ENCODE measurements at regions not wholly inside any gene's neighbourhood (a gene's known extent, or its start where the extent isn't known, plus 50 kb on each side); places are given as distances from the start of the nearest gene placed in this dataset.

DNA sequence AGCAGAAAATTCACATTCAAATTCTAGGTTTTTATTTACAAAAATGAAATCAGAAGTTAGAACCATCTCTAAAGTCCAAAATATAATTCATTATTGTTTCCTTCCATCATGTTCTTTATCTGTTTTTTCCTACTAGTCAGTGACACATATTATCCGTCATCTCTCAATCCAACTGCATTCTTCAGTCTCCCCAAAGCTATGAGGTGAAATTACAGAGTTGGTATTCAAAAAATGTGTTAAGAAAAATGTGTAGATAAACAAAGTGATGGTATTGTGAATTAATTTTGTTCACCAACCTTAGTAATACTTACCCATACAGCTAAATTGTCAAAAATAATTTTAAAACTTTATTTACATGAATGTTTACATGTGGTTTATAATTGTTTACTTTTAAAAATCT is 448.7 kb upstream of the MIR17HG start:
- DNase-seq (ENCODE audit: low read depth): no peak
- no peak overlapping the region for H3K4me3 ChIP-seq (ENCODE audit: low read depth, low read length)
- TF ChIP-seq, protein P1, sequence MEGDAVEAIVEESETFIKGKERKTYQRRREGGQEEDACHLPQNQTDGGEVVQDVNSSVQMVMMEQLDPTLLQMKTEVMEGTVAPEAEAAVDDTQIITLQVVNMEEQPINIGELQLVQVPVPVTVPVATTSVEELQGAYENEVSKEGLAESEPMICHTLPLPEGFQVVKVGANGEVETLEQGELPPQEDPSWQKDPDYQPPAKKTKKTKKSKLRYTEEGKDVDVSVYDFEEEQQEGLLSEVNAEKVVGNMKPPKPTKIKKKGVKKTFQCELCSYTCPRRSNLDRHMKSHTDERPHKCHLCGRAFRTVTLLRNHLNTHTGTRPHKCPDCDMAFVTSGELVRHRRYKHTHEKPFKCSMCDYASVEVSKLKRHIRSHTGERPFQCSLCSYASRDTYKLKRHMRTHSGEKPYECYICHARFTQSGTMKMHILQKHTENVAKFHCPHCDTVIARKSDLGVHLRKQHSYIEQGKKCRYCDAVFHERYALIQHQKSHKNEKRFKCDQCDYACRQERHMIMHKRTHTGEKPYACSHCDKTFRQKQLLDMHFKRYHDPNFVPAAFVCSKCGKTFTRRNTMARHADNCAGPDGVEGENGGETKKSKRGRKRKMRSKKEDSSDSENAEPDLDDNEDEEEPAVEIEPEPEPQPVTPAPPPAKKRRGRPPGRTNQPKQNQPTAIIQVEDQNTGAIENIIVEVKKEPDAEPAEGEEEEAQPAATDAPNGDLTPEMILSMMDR (IDR thresholded peaks at IDR 0.05; ENCODE audit: insufficient read depth, low read length): no peak

DNA sequence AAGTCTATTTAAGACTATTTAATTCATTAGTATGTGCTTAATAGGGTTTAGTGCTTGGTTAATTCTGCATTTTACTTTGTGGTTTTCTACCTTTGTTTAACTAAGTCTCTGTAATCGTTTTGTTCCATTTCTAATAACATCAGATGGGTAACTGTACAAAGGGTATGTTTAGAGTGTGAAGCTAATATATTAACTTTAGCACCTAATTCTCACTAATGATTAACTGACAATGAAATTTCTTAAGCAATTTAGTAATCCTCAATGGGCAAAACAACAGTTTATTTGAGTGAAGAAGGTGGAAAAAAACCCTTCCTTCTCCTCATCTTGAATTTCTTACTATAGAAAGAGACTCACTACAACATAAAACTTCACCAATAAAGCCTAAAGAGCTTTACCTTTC is 448.1 kb upstream of the MIR17HG start:
- TF ChIP-seq, protein P1 (IDR thresholded peaks at IDR 0.05; ENCODE audit: insufficient read depth, low read length): no peak
- H3K4me3 ChIP-seq (ENCODE audit: low read depth, low read length): no peak overlapping the region
- DNase-seq (ENCODE audit: low read depth): no peak

DNA sequence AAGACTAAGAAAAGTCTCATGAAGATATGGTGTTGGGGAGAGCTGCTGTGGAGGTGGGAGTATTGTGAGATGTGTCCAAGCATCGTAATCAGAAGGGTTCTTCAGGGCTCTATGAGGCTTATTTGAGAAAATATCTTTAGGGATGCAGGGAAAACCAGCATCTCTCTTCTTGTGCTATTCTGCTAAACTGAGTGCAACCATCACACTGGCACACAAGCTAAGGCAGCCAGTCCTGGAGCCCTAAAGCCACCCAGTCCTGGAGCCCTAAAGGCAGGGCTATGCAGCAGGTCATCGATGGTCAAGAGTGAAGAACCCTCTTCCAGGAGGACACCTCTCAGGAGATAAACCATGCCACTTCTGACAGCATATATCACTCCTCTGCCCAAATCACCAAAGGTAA is 445.2 kb upstream of the MIR17HG start:
- TF ChIP-seq, protein P1 (IDR thresholded peaks at IDR 0.05; ENCODE audit: insufficient read depth, low read length): no peak

DNA sequence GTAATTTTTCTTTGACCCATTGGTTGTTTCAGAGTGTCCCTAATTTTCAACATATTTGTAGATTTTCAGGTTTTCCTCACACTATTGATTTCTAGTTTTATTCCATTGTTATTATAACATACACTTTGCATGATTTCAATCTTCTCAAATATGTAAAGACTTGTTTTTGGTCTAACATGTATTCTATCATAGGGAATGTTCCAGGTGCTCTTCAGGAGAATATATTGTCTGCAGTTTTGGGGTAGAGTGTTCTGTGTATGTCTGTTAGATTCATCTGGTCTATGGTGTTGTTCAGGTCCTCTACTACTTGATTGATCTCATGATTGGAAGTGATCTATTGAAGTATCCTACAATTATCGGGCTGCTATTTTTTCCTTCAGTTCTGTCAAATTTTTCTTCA is 440.9 kb upstream of the MIR17HG start:
- TF ChIP-seq, protein P1 (IDR thresholded peaks at IDR 0.05; ENCODE audit: insufficient read depth, low read length): no peak
- no peak for DNase-seq (ENCODE audit: low read depth)
- no peak overlapping the region for H3K4me3 ChIP-seq (ENCODE audit: low read depth, low read length)

More for the DNA sequence above, 445.2 kb upstream of the MIR17HG start:
- H3K4me3 ChIP-seq (ENCODE audit: low read depth, low read length): no peak overlapping the region
- DNase-seq (ENCODE audit: low read depth): no peak

DNA sequence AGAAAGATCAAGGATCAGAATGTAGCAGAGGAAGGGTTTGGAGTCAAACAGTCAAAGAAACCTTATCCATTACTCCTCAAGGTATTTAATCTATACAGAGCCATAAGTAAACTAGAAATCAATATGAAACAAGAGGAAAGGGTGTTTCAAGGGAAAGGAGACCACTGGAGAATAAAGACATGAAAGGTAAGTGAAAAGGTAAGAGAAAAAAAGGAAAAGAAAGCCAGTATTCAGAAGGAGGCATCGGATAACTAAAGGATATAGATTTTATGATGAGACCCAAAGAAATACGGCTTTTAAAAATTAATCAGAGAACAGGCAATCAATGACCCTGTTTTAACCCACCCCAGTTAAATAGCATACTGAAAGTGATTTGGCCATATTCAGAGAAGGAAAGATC is 438.7 kb upstream of the MIR17HG start:
- no peak for DNase-seq (ENCODE audit: low read depth)
- no peak overlapping the region for H3K4me3 ChIP-seq (ENCODE audit: low read depth, low read length)
- TF ChIP-seq, protein P1 (IDR thresholded peaks at IDR 0.05; ENCODE audit: insufficient read depth, low read length): no peak

DNA sequence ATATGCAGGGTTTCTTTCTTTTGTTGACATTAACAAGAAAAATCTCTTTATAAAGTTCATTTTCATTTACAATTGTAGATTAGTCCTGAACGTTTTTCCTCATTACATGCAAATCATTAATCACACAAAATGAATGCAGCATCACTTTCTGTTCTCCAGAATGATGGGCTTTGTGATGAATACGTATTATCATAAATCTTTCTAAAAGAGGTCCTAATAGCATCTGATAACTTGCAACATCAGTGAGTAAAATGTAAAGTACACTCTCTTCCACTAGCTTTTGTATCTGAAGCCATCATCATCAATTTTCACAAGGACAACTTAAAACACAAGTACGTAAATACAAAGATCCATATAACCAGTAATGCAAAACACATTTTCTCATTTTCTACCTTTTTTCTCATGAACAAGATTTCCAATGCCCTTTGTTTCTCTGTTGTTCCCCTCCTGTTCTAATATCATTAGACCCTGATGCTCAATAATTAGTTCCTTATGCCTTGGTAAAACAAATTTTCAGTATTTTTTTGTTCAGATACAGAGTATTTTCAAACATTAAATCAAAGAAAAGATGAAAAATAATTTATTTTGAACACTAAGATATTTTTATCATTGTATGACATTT is 437.4 kb upstream of the MIR17HG start:
- DNase-seq (ENCODE audit: low read depth): no peak
- H3K4me3 ChIP-seq (ENCODE audit: low read depth, low read length): no peak overlapping the region
- TF ChIP-seq, protein P1 (IDR thresholded peaks at IDR 0.05; ENCODE audit: insufficient read depth, low read length): no peak

DNA sequence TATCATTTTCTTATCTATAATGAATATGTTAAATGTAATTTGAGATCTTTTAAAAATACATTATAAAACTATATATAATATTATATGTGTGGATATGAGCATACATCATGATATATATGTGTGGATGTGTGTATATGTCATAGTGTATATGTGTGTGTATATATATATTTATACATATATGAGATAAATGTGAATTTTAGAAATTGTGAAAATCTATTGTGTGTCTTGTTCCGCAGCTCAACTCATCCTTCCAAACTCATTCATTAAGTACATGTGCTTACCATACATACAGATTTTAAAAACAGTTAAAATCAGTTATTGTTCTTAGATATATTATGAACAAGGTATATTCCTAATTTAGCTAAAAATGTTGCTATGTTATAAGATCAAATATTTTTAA is 435.2 kb upstream of the MIR17HG start:
- H3K4me3 ChIP-seq (ENCODE audit: low read depth, low read length): no peak overlapping the region
- TF ChIP-seq, protein P1 (IDR thresholded peaks at IDR 0.05; ENCODE audit: insufficient read depth, low read length): no peak
- DNase-seq (ENCODE audit: low read depth): no peak
